ENCODE measurements at regions not wholly inside any gene's neighbourhood (a gene's known extent, or its start where the extent isn't known, plus 50 kb on each side); places are given as distances from the start of the nearest gene placed in this dataset.

- H3K9me3 ChIP-seq (ENCODE audit: control insufficient read depth in 2 of 3, insufficient read depth in 1 of 3, low read length in 3 of 3): no peaks in the 10 kb centered on the region
- no peak overlapping the region for H3K4me3 ChIP-seq (ENCODE audit: low read length in 3 of 3)
- H3K9ac ChIP-seq (ENCODE audit: low read length in 3 of 3): no peak overlapping the region
- TF ChIP-seq, protein P1, sequence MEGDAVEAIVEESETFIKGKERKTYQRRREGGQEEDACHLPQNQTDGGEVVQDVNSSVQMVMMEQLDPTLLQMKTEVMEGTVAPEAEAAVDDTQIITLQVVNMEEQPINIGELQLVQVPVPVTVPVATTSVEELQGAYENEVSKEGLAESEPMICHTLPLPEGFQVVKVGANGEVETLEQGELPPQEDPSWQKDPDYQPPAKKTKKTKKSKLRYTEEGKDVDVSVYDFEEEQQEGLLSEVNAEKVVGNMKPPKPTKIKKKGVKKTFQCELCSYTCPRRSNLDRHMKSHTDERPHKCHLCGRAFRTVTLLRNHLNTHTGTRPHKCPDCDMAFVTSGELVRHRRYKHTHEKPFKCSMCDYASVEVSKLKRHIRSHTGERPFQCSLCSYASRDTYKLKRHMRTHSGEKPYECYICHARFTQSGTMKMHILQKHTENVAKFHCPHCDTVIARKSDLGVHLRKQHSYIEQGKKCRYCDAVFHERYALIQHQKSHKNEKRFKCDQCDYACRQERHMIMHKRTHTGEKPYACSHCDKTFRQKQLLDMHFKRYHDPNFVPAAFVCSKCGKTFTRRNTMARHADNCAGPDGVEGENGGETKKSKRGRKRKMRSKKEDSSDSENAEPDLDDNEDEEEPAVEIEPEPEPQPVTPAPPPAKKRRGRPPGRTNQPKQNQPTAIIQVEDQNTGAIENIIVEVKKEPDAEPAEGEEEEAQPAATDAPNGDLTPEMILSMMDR (IDR thresholded peaks at IDR 0.05; ENCODE audit: borderline replicate concordance, extremely low read depth, insufficient read depth): no peak
- H3K4me1 ChIP-seq (ENCODE audit: control insufficient read depth in 2 of 3, insufficient read depth in 2 of 3, low read depth in 1 of 3, low read length in 3 of 3): no peaks in the 10 kb centered on the region
- FAIRE-seq: no peak
- H3K36me3 ChIP-seq (ENCODE audit: control insufficient read depth in 2 of 3, insufficient read depth in 3 of 3, low read length in 3 of 3): no peaks in the 10 kb centered on the region
- H3K27me3 ChIP-seq (ENCODE audit: control insufficient read depth, insufficient read depth, low read length): no peaks in the 10 kb centered on the region
- no peak overlapping the region for H3K27ac ChIP-seq (ENCODE audit: low read depth in 2 of 2, low read length in 2 of 2)
- intact Hi-C loops (cut with DNase I): no loop called here
- no peak for DNase-seq
These were observed 1189.2 kb downstream of the BCL11B start for GRCh38 chr14:98082833-98083232.

DNA sequence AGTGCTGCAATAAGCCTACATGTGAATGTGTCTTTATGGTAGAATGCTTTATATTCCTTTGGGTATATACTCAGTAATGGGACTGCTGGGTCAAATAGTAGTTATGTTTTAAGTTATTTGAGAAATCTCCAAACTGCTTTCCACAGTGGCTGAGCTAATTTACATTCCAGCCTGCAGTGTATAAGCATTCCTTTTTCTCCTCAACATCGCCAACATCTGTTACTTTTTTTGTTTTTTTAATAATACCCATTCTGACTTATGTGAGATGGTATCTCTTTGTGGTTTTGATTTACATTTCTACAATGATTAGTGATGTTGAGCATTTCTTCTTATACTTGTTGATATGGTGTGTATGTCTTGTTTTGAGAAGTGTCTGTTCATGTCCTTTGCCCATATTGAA is 1186.2 kb downstream of the BCL11B start:
- FAIRE-seq: no peak

GRCh38 chr14:98093111-98093510 is 1178.9 kb downstream of the BCL11B start:
- H3K4me3 ChIP-seq (ENCODE audit: low read length in 3 of 3): no peak overlapping the region
- no peaks in the 10 kb centered on the region for H3K27me3 ChIP-seq (ENCODE audit: control insufficient read depth, insufficient read depth, low read length)
- intact Hi-C loops (cut with DNase I): no loop called here
- H3K9me3 ChIP-seq (ENCODE audit: control insufficient read depth in 2 of 3, insufficient read depth in 1 of 3, low read length in 3 of 3): no peaks in the 10 kb centered on the region
- TF ChIP-seq, protein P1 (IDR thresholded peaks at IDR 0.05; ENCODE audit: borderline replicate concordance, extremely low read depth, insufficient read depth): no peak
- H3K9ac ChIP-seq (ENCODE audit: low read length in 3 of 3): no peak overlapping the region
- H3K27ac ChIP-seq (ENCODE audit: low read depth in 2 of 2, low read length in 2 of 2): no peak overlapping the region
- no peaks in the 10 kb centered on the region for H3K36me3 ChIP-seq (ENCODE audit: control insufficient read depth in 2 of 3, insufficient read depth in 3 of 3, low read length in 3 of 3)
- DNase-seq (no peak), FAIRE-seq (no peak)
- H3K4me1 ChIP-seq (ENCODE audit: control insufficient read depth in 2 of 3, insufficient read depth in 2 of 3, low read depth in 1 of 3, low read length in 3 of 3): no peaks in the 10 kb centered on the region

More for the DNA sequence above, 1186.2 kb downstream of the BCL11B start:
- H3K27ac ChIP-seq (ENCODE audit: low read depth in 2 of 2, low read length in 2 of 2): no peak overlapping the region
- no peak for DNase-seq
- TF ChIP-seq, protein P1 (IDR thresholded peaks at IDR 0.05; ENCODE audit: borderline replicate concordance, extremely low read depth, insufficient read depth): no peak
- no peak overlapping the region for H3K9ac ChIP-seq (ENCODE audit: low read length in 3 of 3)
- no peak overlapping the region for H3K4me3 ChIP-seq (ENCODE audit: low read length in 3 of 3)
- no peaks in the 10 kb centered on the region for H3K36me3 ChIP-seq (ENCODE audit: control insufficient read depth in 2 of 3, insufficient read depth in 3 of 3, low read length in 3 of 3)
- no peaks in the 10 kb centered on the region for H3K9me3 ChIP-seq (ENCODE audit: control insufficient read depth in 2 of 3, insufficient read depth in 1 of 3, low read length in 3 of 3)
- H3K27me3 ChIP-seq (ENCODE audit: control insufficient read depth, insufficient read depth, low read length): no peaks in the 10 kb centered on the region
- no peaks in the 10 kb centered on the region for H3K4me1 ChIP-seq (ENCODE audit: control insufficient read depth in 2 of 3, insufficient read depth in 2 of 3, low read depth in 1 of 3, low read length in 3 of 3)
- intact Hi-C loops (cut with DNase I): no loop called here

DNA sequence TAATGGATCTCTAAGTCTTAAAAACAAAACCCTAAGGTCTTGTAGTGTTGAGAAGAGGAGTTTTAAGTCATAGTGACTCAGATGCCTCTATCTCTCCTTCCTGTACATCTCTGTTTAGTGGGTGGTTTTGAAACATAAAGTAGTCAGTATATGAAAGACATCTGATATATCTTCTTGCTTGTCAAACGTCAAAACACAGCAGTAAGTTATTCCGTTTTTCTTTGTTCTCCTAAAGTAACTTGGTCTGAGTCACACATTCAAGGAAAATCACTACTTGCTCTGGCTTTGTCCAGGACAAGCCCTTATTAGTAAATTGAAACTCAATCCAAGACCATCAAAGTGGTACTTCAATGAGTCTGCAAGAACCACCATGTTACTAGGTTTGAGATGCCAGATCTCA is 1172.5 kb downstream of the BCL11B start:
- Histone ChIP-seq H3K9me3 (ENCODE audit: control insufficient read depth in 2 of 3, insufficient read depth in 1 of 3, low read length in 3 of 3) (no peaks in the 10 kb centered on the region), H3K36me3 (ENCODE audit: control insufficient read depth in 2 of 3, insufficient read depth in 3 of 3, low read length in 3 of 3) (no peaks in the 10 kb centered on the region), H3K4me3 (ENCODE audit: low read length in 3 of 3) (no peak overlapping the region), H3K27me3 (ENCODE audit: control insufficient read depth, insufficient read depth, low read length) (no peaks in the 10 kb centered on the region), H3K27ac (ENCODE audit: low read depth in 2 of 2, low read length in 2 of 2) (no peak overlapping the region), H3K9ac (ENCODE audit: low read length in 3 of 3) (no peak overlapping the region), H3K4me1 (ENCODE audit: control insufficient read depth in 2 of 3, insufficient read depth in 2 of 3, low read depth in 1 of 3, low read length in 3 of 3) (no peaks in the 10 kb centered on the region)
- intact Hi-C loops (cut with DNase I): no loop called here
- no peak for FAIRE-seq
- TF ChIP-seq, protein P1 (IDR thresholded peaks at IDR 0.05; ENCODE audit: borderline replicate concordance, extremely low read depth, insufficient read depth): no peak
- no peak for DNase-seq

Data from kidney (tissue), 13 donors.